AG09319 (cell line): ENCODE measurements at regions not wholly inside any gene's neighbourhood (a gene's known extent, or its start where the extent isn't known, plus 50 kb on each side); places are given as distances from the start of the nearest gene placed in this dataset.

Experiments
- DNase-seq: peaks from one replicate; pipeline ENCODE4 v3.0.0-alpha.2; 2010; ENCODE audit warnings: low read depth; ENCODE audit errors: extremely low read depth
- CTCF ChIP-seq: IDR thresholded peaks from 2 replicates; pipeline ENCODE4 v1.5.1; 2011; ENCODE audit warnings: low read depth, mild to moderate bottlenecking, inconsistent platforms, low read length, moderate library complexity

- DNase-seq: no peak
Measured at GRCh38 chr2:225117051-225117716, 74.9 kb upstream of the DOCK10 start.

GRCh38 chr2:225114786-225115323 lies 72.6 kb upstream of the DOCK10 start:
- DNase-seq: no peak
- no peak for TF ChIP-seq CTCF

More at GRCh38 chr2:225117051-225117716, 74.9 kb upstream of the DOCK10 start:
- no peak for TF ChIP-seq CTCF

- no peak for DNase-seq
- no peak for TF ChIP-seq CTCF
Measured at GRCh38 chr2:225113371-225114015, 71.2 kb upstream of the DOCK10 start.

GRCh38 chr2:225112362-225113126 lies 70.3 kb upstream of the DOCK10 start:
- no peak for TF ChIP-seq CTCF
- DNase-seq: no peak

- no peak for DNase-seq
- TF ChIP-seq CTCF: no peak
Measured at GRCh38 chr2:225108805-225109204, 66.5 kb upstream of the DOCK10 start.

GRCh38 chr2:225104971-225105370 lies 62.7 kb upstream of the DOCK10 start:
- no peak for TF ChIP-seq CTCF
- DNase-seq: no peak

GRCh38 chr2:225104321-225104720 lies 62.1 kb upstream of the DOCK10 start:
- no peak for TF ChIP-seq CTCF
- DNase-seq: no peak
